ENCODE measurements at regions not wholly inside any gene's neighbourhood (a gene's known extent, or its start where the extent isn't known, plus 50 kb on each side); places are given as distances from the start of the nearest gene placed in this dataset.

DNA sequence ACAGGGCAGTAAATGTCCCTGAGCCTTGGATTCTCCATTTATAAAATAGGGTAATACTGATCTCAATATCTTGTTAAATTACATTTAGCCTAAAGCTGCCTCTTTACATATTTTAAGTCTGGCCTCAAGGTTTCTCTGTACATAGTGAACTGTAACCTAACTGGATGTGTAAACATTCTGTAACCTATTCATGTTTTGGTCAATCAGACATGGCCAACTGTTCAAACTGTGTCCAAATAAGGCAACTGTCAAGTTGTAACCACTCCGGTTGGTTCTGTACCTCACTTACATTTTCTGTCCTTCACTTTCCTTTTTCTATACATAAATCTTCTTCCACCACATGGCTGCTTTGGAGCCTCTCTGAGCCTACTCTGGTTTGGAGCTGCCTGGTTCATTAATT, 107.1 kb upstream of the ITGB1 start:
- H3K27me3 Mint-ChIP-seq (ENCODE audit: unreplicated experiment) = no peaks in the 10 kb centered on the region
- no peak for DNase-seq (ENCODE audit: extremely low spot score, unreplicated experiment)
- H3K4me3 Mint-ChIP-seq (ENCODE audit: unreplicated experiment) = no peak overlapping the region
- peaks cover 4% of the 10 kb centered on the region for H3K9me3 Mint-ChIP-seq (ENCODE audit: unreplicated experiment)
- TF ChIP-seq, protein P1, sequence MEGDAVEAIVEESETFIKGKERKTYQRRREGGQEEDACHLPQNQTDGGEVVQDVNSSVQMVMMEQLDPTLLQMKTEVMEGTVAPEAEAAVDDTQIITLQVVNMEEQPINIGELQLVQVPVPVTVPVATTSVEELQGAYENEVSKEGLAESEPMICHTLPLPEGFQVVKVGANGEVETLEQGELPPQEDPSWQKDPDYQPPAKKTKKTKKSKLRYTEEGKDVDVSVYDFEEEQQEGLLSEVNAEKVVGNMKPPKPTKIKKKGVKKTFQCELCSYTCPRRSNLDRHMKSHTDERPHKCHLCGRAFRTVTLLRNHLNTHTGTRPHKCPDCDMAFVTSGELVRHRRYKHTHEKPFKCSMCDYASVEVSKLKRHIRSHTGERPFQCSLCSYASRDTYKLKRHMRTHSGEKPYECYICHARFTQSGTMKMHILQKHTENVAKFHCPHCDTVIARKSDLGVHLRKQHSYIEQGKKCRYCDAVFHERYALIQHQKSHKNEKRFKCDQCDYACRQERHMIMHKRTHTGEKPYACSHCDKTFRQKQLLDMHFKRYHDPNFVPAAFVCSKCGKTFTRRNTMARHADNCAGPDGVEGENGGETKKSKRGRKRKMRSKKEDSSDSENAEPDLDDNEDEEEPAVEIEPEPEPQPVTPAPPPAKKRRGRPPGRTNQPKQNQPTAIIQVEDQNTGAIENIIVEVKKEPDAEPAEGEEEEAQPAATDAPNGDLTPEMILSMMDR (IDR thresholded peaks at IDR 0.05) = no peak
- H3K4me1 Mint-ChIP-seq (ENCODE audit: unreplicated experiment) = peaks cover 3% of the 10 kb centered on the region
- no peak overlapping the region for H3K27ac Mint-ChIP-seq (ENCODE audit: unreplicated experiment)
- no peaks in the 10 kb centered on the region for H3K36me3 Mint-ChIP-seq (ENCODE audit: unreplicated experiment)

DNA sequence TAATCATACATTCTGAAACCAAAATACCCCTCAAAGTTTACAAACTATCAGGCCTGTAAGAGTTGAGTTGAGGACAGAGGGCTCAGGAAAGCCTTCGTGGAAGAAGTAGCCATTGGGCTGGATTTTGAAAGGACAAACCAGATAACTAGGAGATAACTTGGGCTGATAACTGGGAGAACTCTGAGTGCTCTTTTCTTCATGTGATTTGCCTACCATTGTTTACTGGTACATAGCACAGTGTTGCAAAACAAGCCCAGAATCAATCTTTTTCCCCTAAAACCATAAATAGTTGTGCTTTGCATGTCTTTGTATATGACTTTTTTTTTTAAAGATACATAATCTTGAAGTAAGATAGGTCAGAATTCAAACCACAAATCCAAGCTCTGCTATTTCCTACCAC, 106.7 kb upstream of the ITGB1 start:
- Mint-ChIP-seq H3K4me3 (ENCODE audit: unreplicated experiment) (no peak overlapping the region), H3K9me3 (ENCODE audit: unreplicated experiment) (peaks cover 4% of the 10 kb centered on the region), H3K4me1 (ENCODE audit: unreplicated experiment) (peaks cover 3% of the 10 kb centered on the region), H3K27ac (ENCODE audit: unreplicated experiment) (no peak overlapping the region), H3K36me3 (ENCODE audit: unreplicated experiment) (no peaks in the 10 kb centered on the region), H3K27me3 (ENCODE audit: unreplicated experiment) (no peaks in the 10 kb centered on the region)
- no peak for DNase-seq (ENCODE audit: extremely low spot score, unreplicated experiment)
- TF ChIP-seq, protein P1 (IDR thresholded peaks at IDR 0.05) = no peak

DNA sequence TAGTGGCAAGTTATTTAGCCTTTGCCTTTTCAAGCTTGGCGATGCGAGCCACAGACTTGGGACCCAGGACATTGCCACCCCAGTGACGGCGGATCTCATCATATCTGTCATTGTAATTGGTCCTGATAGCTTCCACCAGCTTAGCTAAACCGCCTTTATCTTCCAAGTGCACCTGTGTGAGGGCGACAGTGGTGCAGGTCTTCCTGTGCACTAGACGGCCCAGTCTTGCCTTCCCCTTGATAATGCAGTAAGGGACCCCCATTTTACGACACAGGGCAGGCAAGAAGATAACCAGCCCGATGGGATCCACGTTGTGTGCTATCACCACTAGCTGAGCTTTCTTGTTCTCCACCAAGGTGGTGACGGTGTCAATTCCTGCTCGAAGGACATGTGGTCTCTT, 99.6 kb upstream of the ITGB1 start:
- Mint-ChIP-seq H3K4me3 (ENCODE audit: unreplicated experiment) (no peak overlapping the region), H3K36me3 (ENCODE audit: unreplicated experiment) (no peaks in the 10 kb centered on the region), H3K9me3 (ENCODE audit: unreplicated experiment) (no peaks in the 10 kb centered on the region), H3K27ac (ENCODE audit: unreplicated experiment) (no peak overlapping the region), H3K4me1 (ENCODE audit: unreplicated experiment) (peaks cover 8% of the 10 kb centered on the region), H3K27me3 (ENCODE audit: unreplicated experiment) (peaks cover 5% of the 10 kb centered on the region)
- no peak for DNase-seq (ENCODE audit: extremely low spot score, unreplicated experiment)
- TF ChIP-seq, protein P1 (IDR thresholded peaks at IDR 0.05) = no peak

DNA sequence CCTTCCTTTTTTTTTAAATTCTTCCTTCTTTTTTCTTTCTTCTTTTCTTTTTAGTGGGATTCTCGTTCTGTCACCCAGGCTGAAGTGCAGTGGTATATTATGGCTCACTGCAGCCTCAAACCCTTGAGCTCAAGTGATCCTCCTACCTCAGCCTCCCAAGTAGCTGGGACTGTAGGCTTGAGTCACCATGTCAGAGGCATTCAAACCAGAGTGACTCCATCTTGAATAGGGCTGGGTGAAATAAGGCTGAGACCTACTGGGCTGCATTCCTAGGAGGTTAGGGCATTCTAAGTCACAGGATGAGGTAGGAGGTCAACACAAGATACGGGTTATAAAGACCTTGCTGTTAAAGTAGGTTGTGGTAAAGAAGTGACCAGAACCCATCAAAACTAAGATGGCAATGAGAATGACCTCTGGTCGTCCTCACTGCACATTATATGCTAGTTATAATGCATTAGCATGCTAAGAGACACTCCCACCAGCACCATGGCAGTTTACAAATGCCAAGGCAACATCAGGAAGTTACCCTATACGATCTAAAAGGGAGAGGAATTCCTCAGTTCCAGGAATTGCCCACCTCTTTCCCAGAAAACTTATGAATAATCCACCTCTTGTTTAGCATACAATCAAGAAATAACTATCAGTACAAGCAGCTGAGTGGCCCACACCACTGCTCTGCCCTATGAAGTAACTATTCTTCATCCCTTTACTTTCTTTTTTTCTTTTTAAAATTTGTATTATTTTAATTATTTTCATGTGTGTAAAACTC, 99.0 kb upstream of the ITGB1 start:
- Mint-ChIP-seq H3K9me3 (ENCODE audit: unreplicated experiment) (no peaks in the 10 kb centered on the region), H3K36me3 (ENCODE audit: unreplicated experiment) (no peaks in the 10 kb centered on the region), H3K4me1 (ENCODE audit: unreplicated experiment) (peaks cover 8% of the 10 kb centered on the region), H3K4me3 (ENCODE audit: unreplicated experiment) (no peak overlapping the region), H3K27me3 (ENCODE audit: unreplicated experiment) (peaks cover 5% of the 10 kb centered on the region), H3K27ac (ENCODE audit: unreplicated experiment) (no peak overlapping the region)
- TF ChIP-seq, protein P1 (IDR thresholded peaks at IDR 0.05) = no peak
- no peak for DNase-seq (ENCODE audit: extremely low spot score, unreplicated experiment)

DNA sequence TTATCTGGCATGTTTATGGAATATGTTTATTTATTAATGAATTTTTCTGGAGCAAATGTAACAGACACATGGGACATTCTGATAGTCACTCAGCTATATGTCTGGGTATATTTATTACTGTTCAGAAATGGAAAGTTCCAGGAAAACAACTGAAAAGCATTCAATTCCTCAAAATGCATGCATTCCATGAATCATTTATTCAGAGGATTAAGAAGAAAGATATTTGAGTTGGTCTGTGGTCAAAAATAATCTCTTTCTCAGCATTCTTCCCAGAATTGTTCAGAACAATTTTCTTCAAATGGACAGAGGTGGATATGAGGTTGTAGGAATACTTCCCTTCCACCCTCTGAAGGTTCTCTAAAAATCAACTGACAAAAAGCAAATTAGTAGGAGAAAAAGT, 97.6 kb upstream of the ITGB1 start:
- Mint-ChIP-seq H3K36me3 (ENCODE audit: unreplicated experiment) (no peaks in the 10 kb centered on the region), H3K9me3 (ENCODE audit: unreplicated experiment) (no peaks in the 10 kb centered on the region), H3K27ac (ENCODE audit: unreplicated experiment) (no peak overlapping the region), H3K4me3 (ENCODE audit: unreplicated experiment) (no peak overlapping the region), H3K4me1 (ENCODE audit: unreplicated experiment) (peaks cover 8% of the 10 kb centered on the region), H3K27me3 (ENCODE audit: unreplicated experiment) (peaks cover 5% of the 10 kb centered on the region)
- TF ChIP-seq, protein P1 (IDR thresholded peaks at IDR 0.05) = no peak
- DNase-seq (ENCODE audit: extremely low spot score, unreplicated experiment) = no peak

Data from osteocyte (in vitro differentiated cells).